ENCODE measurements at regions not wholly inside any gene's neighbourhood (a gene's known extent, or its start where the extent isn't known, plus 50 kb on each side); places are given as distances from the start of the nearest gene placed in this dataset.

- TF ChIP-seq POLR2A (IDR thresholded peaks at IDR 0.05; ENCODE audit: low read depth, low read length) (no peak), TAF1 (IDR thresholded peaks at IDR 0.05; ENCODE audit: low read depth, low read length) (no peak), POLR2AphosphoS5 (IDR thresholded peaks at IDR 0.05; ENCODE audit: low read depth, low read length) (no peak), POU2F2 (IDR thresholded peaks at IDR 0.05; ENCODE audit: low read depth, low read length) (no peak)
These were observed 346.8 kb upstream of the TCF4 start for GRCh38 chr18:55934821-55935220.

All from GM12891 (cell line).